ENCODE measurements at regions not wholly inside any gene's neighbourhood (a gene's known extent, or its start where the extent isn't known, plus 50 kb on each side); places are given as distances from the start of the nearest gene placed in this dataset.

- no peak for TF ChIP-seq EZH2phosphoT487 (IDR thresholded peaks at IDR 0.05; ENCODE audit: insufficient read depth, low read depth)
- TF ChIP-seq EZH2 (IDR thresholded peaks at IDR 0.05; ENCODE audit: insufficient read depth, poor library complexity, severe bottlenecking) = no peak
Observed at GRCh38 chr4:60249784-60250183, 950.3 kb upstream of the ADGRL3 start.

Data from GM23248 (cell line).